ENCODE measurements at regions not wholly inside any gene's neighbourhood (a gene's known extent, or its start where the extent isn't known, plus 50 kb on each side); places are given as distances from the start of the nearest gene placed in this dataset.

GRCh38 chr13:111456452-111457230, 136.2 kb downstream of the TEX29 start:
- no peak for DNase-seq

- no peak for DNase-seq
Measured at GRCh38 chr13:111458001-111458531, 137.6 kb downstream of the TEX29 start.

- no peak for DNase-seq
Measured at GRCh38 chr13:111458739-111459138, 138.3 kb downstream of the TEX29 start.

- DNase-seq, result no peak
Measured at GRCh38 chr13:111459803-111460547, 139.5 kb downstream of the TEX29 start.

- no peak for DNase-seq
Measured at GRCh38 chr13:111460548-111461444, 140.4 kb downstream of the TEX29 start.

- no peak for DNase-seq
Measured at GRCh38 chr13:111461445-111462149, 141.2 kb downstream of the TEX29 start.

- DNase-seq, result no peak
Measured at GRCh38 chr13:111462221-111462764, 141.9 kb downstream of the TEX29 start.

GRCh38 chr13:111462944-111463343, 142.5 kb downstream of the TEX29 start:
- DNase-seq, result no peak

- DNase-seq, result no peak
Measured at GRCh38 chr13:111467111-111467890, 146.9 kb downstream of the TEX29 start.

GRCh38 chr13:111468037-111468959, 147.9 kb downstream of the TEX29 start:
- DNase-seq, result no peak

- DNase-seq, result no peak
Measured at GRCh38 chr13:111469450-111469849, 149.0 kb downstream of the TEX29 start.

GRCh38 chr13:111469916-111470506, 149.6 kb downstream of the TEX29 start:
- no peak for DNase-seq

GRCh38 chr13:111470933-111471332, 150.5 kb downstream of the TEX29 start:
- no peak for DNase-seq

- no peak for DNase-seq
Measured at GRCh38 chr13:111472083-111472482, 151.6 kb downstream of the TEX29 start.

- no peak for DNase-seq
Measured at GRCh38 chr13:111472559-111473460, 152.4 kb downstream of the TEX29 start.

- no peak for DNase-seq
Measured at GRCh38 chr13:111474136-111475002, 153.9 kb downstream of the TEX29 start.

GRCh38 chr13:111475488-111475887, 155.0 kb downstream of the TEX29 start:
- DNase-seq, result no peak
